ENCODE measurements at regions not wholly inside any gene's neighbourhood (a gene's known extent, or its start where the extent isn't known, plus 50 kb on each side); places are given as distances from the start of the nearest gene placed in this dataset.

DNA sequence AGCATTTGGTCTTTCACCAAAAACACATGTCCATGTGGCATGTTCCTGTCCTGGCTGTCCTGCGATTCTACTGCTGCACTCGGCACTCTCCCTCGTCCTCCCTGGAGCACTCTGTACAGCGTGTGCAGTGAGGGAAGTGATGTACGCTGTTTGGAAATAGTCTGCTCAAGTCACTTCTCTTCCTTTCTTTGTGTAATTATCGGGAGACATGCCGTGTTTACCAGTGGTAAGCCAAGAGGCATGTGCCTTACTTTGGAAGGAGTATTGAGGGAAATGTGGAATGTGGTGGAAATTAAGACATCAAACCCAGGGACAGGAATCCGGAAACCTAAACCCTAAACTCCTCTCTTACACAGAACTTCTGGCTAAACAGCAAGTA is 268.5 kb upstream of the FOXQ1 start:
- no peak for FAIRE-seq
- no peak overlapping the region for H3K4me2 ChIP-seq (ENCODE audit: control insufficient read depth, insufficient read depth)
- in situ Hi-C loops (cut with MboI) (no loop called here), intact Hi-C loops (cut with micrococcal nuclease; ENCODE audit: unreplicated experiment) (no loop called here)
- no peaks in the 10 kb centered on the region for H3K36me3 ChIP-seq (ENCODE audit: control insufficient read depth in 2 of 2, insufficient read depth in 2 of 2, low read length in 1 of 2)
- no peak for DNase-seq (ENCODE audit: low read depth, low spot score)
- H3K9me3 ChIP-seq (replicated peaks; ENCODE audit: control insufficient read depth, insufficient read depth, low read length): no peaks in the 10 kb centered on the region; the same call in 2 of the 3 replicates
- H3K27me3 ChIP-seq (replicated peaks in 1 of 2; ENCODE audit: control insufficient read depth in 2 of 2, insufficient read depth in 2 of 2, low read length in 1 of 2): peaks cover 4 to 9% of the 10 kb centered on the region in 2 experiments; a peak in 3 of 4 replicates
- ChIA-PET RAD21 (ENCODE audit: unreplicated experiment) (no interaction called here), POLR2A (no interaction called here), CTCF (no interaction called here), SMC1A (ENCODE audit: uncharacterized antibody, unreplicated experiment) (no interaction called here)
- no peak for ATAC-seq
- H3K79me2 ChIP-seq (ENCODE audit: control insufficient read depth, insufficient read depth, low read length): no peaks in the 10 kb centered on the region
- H3K4me3 ChIP-seq: no peak overlapping the region
- H3K9ac ChIP-seq (ENCODE audit: control insufficient read depth, insufficient read depth, low read length): no peak overlapping the region
- H4K20me1 ChIP-seq (ENCODE audit: control insufficient read depth, insufficient read depth): no peaks in the 10 kb centered on the region; the same call in 1 of the 2 replicates
- H3K27ac ChIP-seq (ENCODE audit: control insufficient read depth, insufficient read depth): no peak overlapping the region
- TF ChIP-seq NFYB (IDR thresholded peaks at IDR 0.05; ENCODE audit: insufficient read depth, low read depth, low read length) (no peak), ZNF274 (IDR thresholded peaks at IDR 0.05; ENCODE audit: insufficient read depth, insufficient read length) (no peak), KDM1A (IDR thresholded peaks at IDR 0.05; ENCODE audit: borderline replicate concordance) (no peak), ZNF207 (IDR thresholded peaks at IDR 0.05; ENCODE audit: borderline replicate concordance) (no peak), GATAD2B (conservative IDR thresholded peaks at IDR 0.05; ENCODE audit: low read depth) (no peak), FOXK2 (IDR thresholded peaks at IDR 0.05) (no peak), RUNX3 (IDR thresholded peaks at IDR 0.05; ENCODE audit: low read length) (no peak)
- WGBS (ENCODE audit: insufficient coverage, insufficient replicate concordance, low lambda C conversion rate, missing lambda C conversion rate): 32% methylated on average over 8 of the region's 8 CpGs
- BruUV-seq (replicated peaks): no TSS peak
- no peaks in the 10 kb centered on the region for H3K4me1 ChIP-seq (ENCODE audit: control insufficient read depth, insufficient read depth, low read length)
- no peak overlapping the region for H2AFZ ChIP-seq (ENCODE audit: control insufficient read depth, low read depth, low read length)

DNA sequence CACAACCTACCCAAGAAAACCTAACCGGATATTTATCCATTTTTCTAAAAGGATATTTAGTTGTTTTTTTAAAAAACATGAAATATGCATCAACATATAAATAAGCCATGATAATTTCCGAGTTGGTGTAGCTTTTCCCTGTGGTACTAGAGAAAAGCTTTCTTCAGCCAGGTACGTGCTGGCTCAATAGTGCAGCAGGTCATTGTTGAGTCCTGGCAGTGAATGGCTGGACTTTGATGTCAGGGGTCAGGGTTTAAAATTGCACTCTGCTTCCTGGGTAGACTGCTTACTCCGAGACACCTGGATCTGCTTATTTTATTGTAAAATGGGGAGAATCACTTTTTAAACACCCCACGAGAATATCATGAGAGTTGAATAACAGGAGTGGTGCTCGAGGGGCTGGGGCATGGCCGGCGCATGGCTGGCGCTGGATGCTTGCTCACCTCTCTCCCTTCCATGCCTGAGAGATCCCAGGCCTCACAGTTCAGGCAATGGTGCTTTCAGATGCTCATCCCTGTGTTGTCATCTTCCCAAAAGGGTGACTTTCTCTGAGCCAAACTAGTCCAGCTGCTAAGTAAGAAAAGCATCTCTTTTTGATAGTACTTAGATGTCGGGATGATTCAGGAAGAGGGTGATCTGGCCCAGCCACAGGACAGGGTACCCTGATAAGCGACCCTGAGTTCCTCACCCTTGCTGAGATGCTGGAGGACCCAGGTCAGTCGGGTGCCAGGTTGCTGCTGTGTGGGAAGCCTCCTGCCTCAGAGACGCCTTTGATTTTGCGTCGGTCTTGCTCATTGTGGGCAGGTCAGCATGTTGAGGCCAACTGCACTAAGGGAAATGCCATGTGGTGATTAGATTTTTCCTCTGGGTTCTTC is 269.1 kb upstream of the FOXQ1 start:
- FAIRE-seq (no peak), DNase-seq (ENCODE audit: low read depth, low spot score) (no peak), ATAC-seq (no peak)
- BruUV-seq (replicated peaks): no TSS peak
- Histone ChIP-seq H3K9ac (ENCODE audit: control insufficient read depth, insufficient read depth, low read length) (no peak overlapping the region), H3K27me3 (replicated peaks in 1 of 2; ENCODE audit: control insufficient read depth in 2 of 2, insufficient read depth in 2 of 2, low read length in 1 of 2) (peaks cover 4 to 9% of the 10 kb centered on the region in 2 experiments; a peak in 2 of 4 replicates), H3K27ac (ENCODE audit: control insufficient read depth, insufficient read depth) (no peak overlapping the region), H3K4me1 (ENCODE audit: control insufficient read depth, insufficient read depth, low read length) (no peaks in the 10 kb centered on the region), H3K79me2 (ENCODE audit: control insufficient read depth, insufficient read depth, low read length) (no peaks in the 10 kb centered on the region), H3K4me3 (no peak overlapping the region), H3K9me3 (replicated peaks; ENCODE audit: control insufficient read depth, insufficient read depth, low read length) (no peaks in the 10 kb centered on the region; the same call in 2 of the 3 replicates), H2AFZ (ENCODE audit: control insufficient read depth, low read depth, low read length) (no peak overlapping the region), H4K20me1 (ENCODE audit: control insufficient read depth, insufficient read depth) (no peaks in the 10 kb centered on the region), H3K4me2 (ENCODE audit: control insufficient read depth, insufficient read depth) (no peak overlapping the region), H3K36me3 (ENCODE audit: control insufficient read depth in 2 of 2, insufficient read depth in 2 of 2, low read length in 1 of 2) (no peaks in the 10 kb centered on the region)
- ChIA-PET SMC1A (ENCODE audit: uncharacterized antibody, unreplicated experiment) (no interaction called here), POLR2A (no interaction called here), RAD21 (ENCODE audit: unreplicated experiment) (no interaction called here), CTCF (no interaction called here)
- WGBS (ENCODE audit: insufficient coverage, insufficient replicate concordance, low lambda C conversion rate, missing lambda C conversion rate): 54% methylated on average over 15 of the region's 15 CpGs
- in situ Hi-C loops (cut with MboI): no loop called here
- intact Hi-C loops (cut with micrococcal nuclease; ENCODE audit: unreplicated experiment): no loop called here
- TF ChIP-seq IRF5 (IDR thresholded peaks at IDR 0.05; ENCODE audit: borderline replicate concordance) (no peak), RELB (IDR thresholded peaks at IDR 0.05; ENCODE audit: low read depth) (no peak), HDAC2 (IDR thresholded peaks at IDR 0.05) (no peak), MYB (IDR thresholded peaks at IDR 0.05; ENCODE audit: borderline replicate concordance, low read depth, low read length) (no peak), POU2F2 (IDR thresholded peaks at IDR 0.05; ENCODE audit: borderline replicate concordance, low read depth, low read length) (no peak), MXI1 (IDR thresholded peaks at IDR 0.05; ENCODE audit: low read depth, low read length) (no peak)

Measured in GM12878 (cell line).